ENCODE measurements at regions not wholly inside any gene's neighbourhood (a gene's known extent, or its start where the extent isn't known, plus 50 kb on each side); places are given as distances from the start of the nearest gene placed in this dataset.
"Not testable (repeated sequence)": the region's sequence is repeated elsewhere in the genome, so short reads cannot be mapped to it uniquely, and the experiment has no call there.

DNA sequence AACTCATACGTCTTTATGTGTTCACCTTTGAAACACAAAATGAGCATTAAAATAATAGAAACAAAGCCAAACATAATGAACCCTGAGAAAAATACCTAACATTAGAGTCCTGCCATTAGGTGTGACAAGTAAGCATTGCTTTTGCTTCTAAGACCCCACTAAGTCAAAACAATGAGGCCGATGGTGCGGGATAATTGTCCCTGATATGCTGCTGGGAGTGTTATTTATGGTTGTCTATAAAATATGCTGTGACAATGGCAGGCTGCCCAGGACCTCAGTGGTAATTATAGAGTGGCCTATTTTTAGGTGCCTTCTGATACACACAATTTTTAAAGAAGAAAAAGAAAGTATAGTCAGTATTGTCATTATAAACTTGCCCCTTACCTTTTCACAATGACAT lies 1423.1 kb downstream of the AMY1C start:
- DNase-seq (ENCODE audit: low spot score), result no peak

DNA sequence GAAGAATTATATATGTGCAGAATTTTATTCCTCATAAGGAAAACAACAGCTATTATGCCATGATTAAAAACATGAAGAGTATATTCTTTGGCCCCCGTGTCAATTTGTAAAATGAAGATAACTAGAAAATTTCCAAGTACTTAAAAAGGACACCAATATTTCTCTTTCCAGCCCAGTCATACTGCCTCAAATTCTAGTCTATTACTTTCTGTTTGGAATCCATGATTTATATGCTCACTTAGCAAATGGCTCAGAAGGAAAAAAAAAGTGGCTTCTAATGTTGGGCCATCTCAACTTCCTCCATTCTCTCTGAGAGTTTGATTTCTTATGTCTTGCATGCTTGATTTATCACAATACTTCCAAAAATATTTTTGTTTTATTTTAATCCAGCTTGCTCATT lies 1431.1 kb downstream of the AMY1C start:
- DNase-seq (ENCODE audit: low spot score), result no peak

- no peak for DNase-seq (ENCODE audit: low spot score)
Measured at GRCh38 chr1:105204836-105205371, 1455.2 kb downstream of the AMY1C start.

GRCh38 chr1:105208581-105208980 lies 1458.9 kb downstream of the AMY1C start:
- DNase-seq (ENCODE audit: low spot score), result no peak

DNA sequence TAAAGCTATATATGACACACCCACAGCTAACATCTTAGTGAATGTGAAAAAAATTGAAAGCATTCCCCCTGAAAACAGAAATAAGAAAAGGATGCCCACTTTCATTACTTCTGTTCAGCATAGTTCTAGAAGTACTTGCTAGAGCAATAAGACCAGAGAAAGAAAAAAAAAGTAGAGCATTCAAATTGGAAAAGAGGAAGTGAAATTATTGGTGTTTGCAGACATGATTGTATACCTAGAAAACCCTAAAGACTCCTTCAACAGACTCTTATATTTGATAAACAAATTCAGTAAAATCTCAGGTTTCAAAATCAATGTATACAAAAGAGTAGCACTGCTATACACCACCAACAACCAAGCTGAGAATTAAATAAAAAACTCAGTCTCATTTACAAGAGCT lies 1461.0 kb downstream of the AMY1C start:
- DNase-seq (ENCODE audit: low spot score), result no peak

GRCh38 chr1:105231378-105231777 lies 1481.7 kb downstream of the AMY1C start:
- no peak for DNase-seq (ENCODE audit: low spot score)

- DNase-seq (ENCODE audit: low spot score), result no peak
Measured at GRCh38 chr1:105243411-105243810, 1493.7 kb downstream of the AMY1C start.

DNA sequence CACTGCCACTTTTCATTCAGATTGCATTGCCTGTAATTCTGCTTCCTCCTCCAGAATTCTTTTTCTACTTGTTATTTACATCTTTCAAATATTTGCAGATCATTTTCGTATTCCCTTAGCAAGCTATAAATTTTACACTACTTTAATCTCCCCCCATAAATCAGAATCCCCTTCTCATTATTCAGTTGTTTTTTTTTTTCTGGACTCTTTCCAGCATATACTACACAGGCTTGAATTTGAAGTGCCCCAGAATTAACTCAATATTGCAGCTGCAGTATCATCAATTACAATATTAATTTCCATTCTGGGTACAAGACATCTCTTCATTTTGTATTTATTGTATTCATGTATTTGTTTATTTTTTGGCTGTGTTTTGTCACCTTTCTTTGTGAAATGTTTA lies 1494.3 kb downstream of the AMY1C start:
- no peak for DNase-seq (ENCODE audit: low spot score)

- DNase-seq (ENCODE audit: low spot score), result no peak
Measured at GRCh38 chr1:105254906-105255305, 1505.2 kb downstream of the AMY1C start.

GRCh38 chr1:105260001-105260400 lies 1510.3 kb downstream of the AMY1C start:
- no peak for DNase-seq (ENCODE audit: low spot score)

GRCh38 chr1:105270966-105271365 lies 1521.3 kb downstream of the AMY1C start:
- no peak for DNase-seq (ENCODE audit: low spot score)

- not testable (repeated sequence) for DNase-seq (ENCODE audit: low spot score)
Measured at GRCh38 chr1:105272376-105272775, 1522.7 kb downstream of the AMY1C start.

DNA sequence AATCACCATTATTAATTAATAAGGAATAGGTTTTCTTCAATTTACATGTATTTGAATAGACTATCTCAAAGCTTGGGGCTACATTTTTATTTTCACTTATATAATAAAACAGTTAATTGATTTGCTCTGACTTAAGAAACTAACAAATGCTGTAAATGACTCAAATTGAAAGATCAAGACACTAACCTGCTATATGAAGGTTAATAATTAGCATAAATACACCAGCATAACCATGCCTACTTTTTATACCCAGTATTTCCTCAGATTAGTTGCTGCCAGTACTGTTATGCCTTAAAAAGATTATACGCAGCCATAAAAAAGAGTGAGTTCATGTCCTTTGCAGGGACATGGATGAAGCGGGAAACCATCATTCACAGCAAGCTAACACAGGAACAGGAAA lies 1545.1 kb downstream of the AMY1C start:
- no peak for DNase-seq (ENCODE audit: low spot score)

DNA sequence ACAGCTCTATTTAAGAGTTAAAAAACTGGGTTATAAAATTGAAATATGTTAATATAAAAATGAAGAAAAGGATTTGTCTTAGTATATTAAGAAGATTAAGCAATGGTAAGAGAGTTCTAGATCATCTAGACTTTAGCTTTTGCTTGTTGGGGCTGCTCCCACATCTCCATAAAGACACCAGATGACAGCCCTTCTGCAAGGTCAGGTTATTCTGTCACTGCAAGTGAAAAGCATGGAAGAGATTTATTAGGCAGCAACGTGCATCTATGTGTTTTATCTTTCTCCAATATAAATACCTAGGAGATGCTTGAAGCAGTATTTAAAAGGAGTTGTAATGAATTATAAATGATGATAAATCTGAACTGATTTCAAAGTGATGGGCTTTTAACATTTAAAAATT lies 1560.4 kb downstream of the AMY1C start:
- DNase-seq (ENCODE audit: low spot score), result no peak

GRCh38 chr1:105317976-105318375 lies 1568.3 kb downstream of the AMY1C start:
- no peak for DNase-seq (ENCODE audit: low spot score)

GRCh38 chr1:105326886-105327285 lies 1577.2 kb downstream of the AMY1C start:
- DNase-seq (ENCODE audit: low spot score), result no peak

GRCh38 chr1:105337420-105337819 lies 1587.7 kb downstream of the AMY1C start:
- DNase-seq (ENCODE audit: low spot score), result no peak

DNA sequence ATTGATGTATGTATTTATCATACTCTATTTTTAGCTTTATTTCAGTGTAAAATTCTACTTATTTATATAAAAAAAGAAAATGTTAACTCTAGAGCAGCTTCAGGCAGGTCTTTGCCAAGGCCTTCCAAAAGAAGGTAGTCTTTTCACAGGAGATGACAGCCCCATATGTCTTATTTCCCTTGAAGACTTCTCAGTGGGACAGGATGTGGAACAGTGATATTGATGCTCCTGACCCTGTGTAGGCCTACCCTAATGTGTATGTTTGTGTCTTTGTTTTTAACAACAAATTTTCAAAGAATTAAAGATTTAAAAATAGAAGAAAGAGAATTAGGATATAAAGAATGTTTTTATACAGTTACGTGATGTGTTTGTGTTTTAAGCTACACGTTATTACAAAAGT lies 1593.6 kb downstream of the AMY1C start:
- no peak for DNase-seq (ENCODE audit: low spot score)

DNA sequence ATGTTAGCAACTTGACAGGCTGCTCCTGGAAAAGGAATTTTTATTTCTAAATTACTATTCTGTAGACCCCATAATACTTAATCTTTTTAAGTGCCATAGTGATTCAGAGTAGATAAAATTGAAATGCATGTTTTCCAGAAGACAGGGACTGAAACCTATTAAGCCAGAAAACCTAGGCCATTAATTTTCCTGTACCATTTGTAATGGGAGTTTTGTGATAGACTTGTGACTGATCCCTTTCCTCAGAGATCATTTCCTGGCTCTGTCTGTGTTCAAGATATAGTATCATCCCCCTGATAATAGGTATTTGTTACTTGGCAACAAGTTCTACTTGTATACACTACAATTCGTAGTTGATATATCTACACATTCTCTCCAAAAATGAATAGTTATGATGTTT lies 1609.8 kb downstream of the AMY1C start:
- DNase-seq (ENCODE audit: low spot score), result no peak

DNA sequence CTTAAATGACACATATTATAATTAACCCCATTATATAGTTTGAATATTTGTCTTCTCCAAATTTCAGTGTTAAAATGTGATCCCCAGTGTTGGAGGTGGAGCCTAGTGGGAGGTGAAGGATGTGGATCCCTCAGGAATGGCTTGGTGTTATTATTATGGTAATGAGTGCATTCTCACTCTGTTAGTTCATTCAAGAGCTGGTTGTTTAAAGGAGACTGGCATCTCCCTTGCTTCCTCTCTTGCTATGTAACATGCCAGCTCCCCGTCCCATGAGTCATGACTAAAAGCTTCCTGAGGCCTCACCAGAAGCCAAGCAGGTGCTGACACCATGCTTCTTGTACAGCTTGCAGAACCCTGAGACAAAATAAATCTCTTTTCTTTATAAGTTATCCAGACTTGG lies 1612.7 kb downstream of the AMY1C start:
- DNase-seq (ENCODE audit: low spot score), result no peak

DNA sequence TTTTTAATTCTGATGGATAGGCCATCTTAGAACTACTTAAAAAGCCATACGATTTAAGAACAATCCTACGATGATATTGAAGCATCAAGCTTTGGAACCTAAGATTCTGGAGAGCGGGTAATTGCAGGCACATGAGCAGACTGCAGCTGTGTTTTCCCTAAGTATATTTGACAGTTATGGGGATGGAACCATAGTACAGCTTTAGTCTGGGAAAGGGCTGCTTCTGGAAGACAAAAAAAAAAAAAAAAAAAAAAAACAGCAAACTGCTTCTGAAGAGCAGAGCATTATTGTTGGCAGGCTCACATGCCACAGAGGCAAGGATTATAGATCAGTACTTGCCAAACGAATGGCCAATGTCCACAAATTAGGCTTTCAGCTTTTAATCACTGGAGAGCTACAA lies 1618.7 kb downstream of the AMY1C start:
- DNase-seq (ENCODE audit: low spot score), result no peak

- no peak for DNase-seq (ENCODE audit: low spot score)
Measured at GRCh38 chr1:105373681-105374080, 1624.0 kb downstream of the AMY1C start.

- no peak for DNase-seq (ENCODE audit: low spot score)
Measured at GRCh38 chr1:105386489-105386888, 1636.8 kb downstream of the AMY1C start.

- no peak for DNase-seq (ENCODE audit: low spot score)
Measured at GRCh38 chr1:105396001-105396400, 1646.3 kb downstream of the AMY1C start.

DNA sequence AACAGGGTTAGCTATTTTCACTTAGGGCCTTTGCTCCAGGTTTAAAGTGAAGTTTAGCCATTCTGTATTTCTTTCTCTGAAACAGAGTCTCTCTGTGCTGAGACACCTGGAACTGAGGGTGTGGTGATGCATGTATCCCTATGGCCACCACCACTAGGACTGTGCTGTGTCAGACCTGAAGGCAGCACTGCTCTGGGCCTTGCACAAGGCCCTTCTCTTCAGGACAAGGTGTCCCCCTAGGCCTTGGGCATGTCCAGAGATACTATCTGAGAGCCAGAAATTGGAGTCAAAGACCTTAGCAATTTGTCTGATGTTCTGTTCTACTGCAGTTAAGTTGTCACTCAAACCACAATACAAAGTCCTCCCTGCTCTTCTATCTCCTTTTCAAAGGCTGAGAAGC lies 1649.2 kb downstream of the AMY1C start:
- DNase-seq (ENCODE audit: low spot score), result no peak
